ENCODE measurements at regions not wholly inside any gene's neighbourhood (a gene's known extent, or its start where the extent isn't known, plus 50 kb on each side); places are given as distances from the start of the nearest gene placed in this dataset.

- TF ChIP-seq REST (IDR thresholded peaks at IDR 0.05; ENCODE audit: unreplicated experiment) (no peak), JUNB (IDR thresholded peaks at IDR 0.05; ENCODE audit: unreplicated experiment) (no peak), ZNF331 (CRISPR knock-in tag; IDR thresholded peaks at IDR 0.05; ENCODE audit: low read depth) (no peak), NANOG (IDR thresholded peaks at IDR 0.05; ENCODE audit: borderline replicate concordance) (no peak)
- TF ChIP-seq, protein P1, sequence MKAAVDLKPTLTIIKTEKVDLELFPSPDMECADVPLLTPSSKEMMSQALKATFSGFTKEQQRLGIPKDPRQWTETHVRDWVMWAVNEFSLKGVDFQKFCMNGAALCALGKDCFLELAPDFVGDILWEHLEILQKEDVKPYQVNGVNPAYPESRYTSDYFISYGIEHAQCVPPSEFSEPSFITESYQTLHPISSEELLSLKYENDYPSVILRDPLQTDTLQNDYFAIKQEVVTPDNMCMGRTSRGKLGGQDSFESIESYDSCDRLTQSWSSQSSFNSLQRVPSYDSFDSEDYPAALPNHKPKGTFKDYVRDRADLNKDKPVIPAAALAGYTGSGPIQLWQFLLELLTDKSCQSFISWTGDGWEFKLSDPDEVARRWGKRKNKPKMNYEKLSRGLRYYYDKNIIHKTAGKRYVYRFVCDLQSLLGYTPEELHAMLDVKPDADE (IDR thresholded peaks at IDR 0.05) = no peak
Observed at GRCh38 chr3:28615971-28616370, 267.3 kb upstream of the AZI2 start (continued).

GRCh38 chr3:28617821-28618220, 269.2 kb upstream of the AZI2 start:
- no peak overlapping the region for H3K4me2 ChIP-seq
- Mint-ChIP-seq H3K27ac (no peak overlapping the region), H3K9me3 (peaks cover 6% of the 10 kb centered on the region; the same call in 2 of the 3 replicates), H3K27me3 (ENCODE audit: insufficient read depth, low read depth, poor library complexity) (no peaks in the 10 kb centered on the region), H3K36me3 (ENCODE audit: low read depth) (no peaks in the 10 kb centered on the region), H3K4me3 (no peak overlapping the region), H3K4me1 (peaks cover 7% of the 10 kb centered on the region)
- no peak for TF ChIP-seq REST (IDR thresholded peaks at IDR 0.05; ENCODE audit: unreplicated experiment)
- TF ChIP-seq STAT1 (IDR thresholded peaks at IDR 0.05; ENCODE audit: unreplicated experiment) = no peak
- TF ChIP-seq, protein P1 (IDR thresholded peaks at IDR 0.05) = no peak
- H3K36me3 ChIP-seq (ENCODE audit: insufficient read depth) = no peaks in the 10 kb centered on the region
- H3K4me1 ChIP-seq (ENCODE audit: insufficient read depth) = no peaks in the 10 kb centered on the region; the same call in 1 of the 2 replicates
- no peaks in the 10 kb centered on the region for H3K9me2 ChIP-seq (ENCODE audit: insufficient read depth)
- no peak overlapping the region for H3K4me3 ChIP-seq
- ATAC-seq (no peak), DNase-seq (ENCODE audit: low spot score) (no peak)
- H3K79me2 ChIP-seq (replicated peaks; ENCODE audit: insufficient read depth) = peaks cover 9% of the 10 kb centered on the region; the same call in 1 of the 2 replicates
- H3F3A ChIP-seq (replicated peaks; ENCODE audit: low read depth) = no peaks in the 10 kb centered on the region
- no peaks in the 10 kb centered on the region for H3K27me3 ChIP-seq (ENCODE audit: insufficient read depth)
- H4K20me1 ChIP-seq (replicated peaks; ENCODE audit: insufficient read depth) = no peaks in the 10 kb centered on the region
- no peak overlapping the region for H3K27ac ChIP-seq (ENCODE audit: low read depth)
- no peak overlapping the region for H2AFZ ChIP-seq
